ENCODE measurements at regions not wholly inside any gene's neighbourhood (a gene's known extent, or its start where the extent isn't known, plus 50 kb on each side); places are given as distances from the start of the nearest gene placed in this dataset.

DNA sequence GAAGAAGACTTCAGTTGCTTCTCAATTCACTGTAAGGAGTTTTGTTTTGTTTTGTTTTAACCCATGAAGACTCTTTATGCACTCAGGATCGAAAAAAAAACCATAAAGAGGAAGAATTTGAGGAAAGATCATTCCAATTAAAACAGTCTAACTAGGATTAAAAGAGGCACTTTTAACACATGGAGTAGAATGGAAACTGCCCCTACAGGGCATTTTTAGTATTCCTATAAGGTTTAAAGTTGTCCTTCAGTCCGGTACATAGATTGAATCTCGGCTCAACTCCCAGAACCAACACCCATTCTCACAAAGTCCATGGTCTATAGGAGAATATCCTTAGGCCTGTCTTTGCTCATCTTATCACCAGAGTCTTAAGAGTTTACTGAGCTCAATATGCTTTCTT, 469.6 kb downstream of the DTWD2 start:
- TF ChIP-seq, protein P1, sequence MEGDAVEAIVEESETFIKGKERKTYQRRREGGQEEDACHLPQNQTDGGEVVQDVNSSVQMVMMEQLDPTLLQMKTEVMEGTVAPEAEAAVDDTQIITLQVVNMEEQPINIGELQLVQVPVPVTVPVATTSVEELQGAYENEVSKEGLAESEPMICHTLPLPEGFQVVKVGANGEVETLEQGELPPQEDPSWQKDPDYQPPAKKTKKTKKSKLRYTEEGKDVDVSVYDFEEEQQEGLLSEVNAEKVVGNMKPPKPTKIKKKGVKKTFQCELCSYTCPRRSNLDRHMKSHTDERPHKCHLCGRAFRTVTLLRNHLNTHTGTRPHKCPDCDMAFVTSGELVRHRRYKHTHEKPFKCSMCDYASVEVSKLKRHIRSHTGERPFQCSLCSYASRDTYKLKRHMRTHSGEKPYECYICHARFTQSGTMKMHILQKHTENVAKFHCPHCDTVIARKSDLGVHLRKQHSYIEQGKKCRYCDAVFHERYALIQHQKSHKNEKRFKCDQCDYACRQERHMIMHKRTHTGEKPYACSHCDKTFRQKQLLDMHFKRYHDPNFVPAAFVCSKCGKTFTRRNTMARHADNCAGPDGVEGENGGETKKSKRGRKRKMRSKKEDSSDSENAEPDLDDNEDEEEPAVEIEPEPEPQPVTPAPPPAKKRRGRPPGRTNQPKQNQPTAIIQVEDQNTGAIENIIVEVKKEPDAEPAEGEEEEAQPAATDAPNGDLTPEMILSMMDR (IDR thresholded peaks at IDR 0.05): no peak
- no peak for TF ChIP-seq EZH2 (IDR thresholded peaks at IDR 0.05)

All from neural progenitor cell (in vitro differentiated cells).